NCI-H2196 (cell line): ENCODE measurements at regions not wholly inside any gene's neighbourhood (a gene's known extent, or its start where the extent isn't known, plus 50 kb on each side); places are given as distances from the start of the nearest gene placed in this dataset.

Source experiments
- DNase-seq: peaks from one replicate; lab custom pipeline; 2025; ENCODE audit not compliant: unreplicated experiment; lab: John Stamatoyannopoulos, UW

GRCh38 chr5:73312146-73312871 lies 136.3 kb downstream of the FOXD1 start:
- DNase-seq, result no peak

- DNase-seq, result no peak
Measured at GRCh38 chr5:73311291-73312110, 137.1 kb downstream of the FOXD1 start.

GRCh38 chr5:73307645-73308355 lies 134.8 kb downstream of the TMEM174 start:
- no peak for DNase-seq

- DNase-seq, result no peak
Measured at GRCh38 chr5:73306741-73307275, 133.8 kb downstream of the TMEM174 start.

GRCh38 chr5:73306078-73306719 lies 133.2 kb downstream of the TMEM174 start:
- no peak for DNase-seq

GRCh38 chr5:73305386-73305785 lies 132.4 kb downstream of the TMEM174 start:
- DNase-seq, result no peak

- no peak for DNase-seq
Measured at GRCh38 chr5:73304381-73304780, 131.4 kb downstream of the TMEM174 start.

GRCh38 chr5:73303148-73304079 lies 130.4 kb downstream of the TMEM174 start:
- no peak for DNase-seq

- no peak for DNase-seq
Measured at GRCh38 chr5:73302797-73303147, 129.8 kb downstream of the TMEM174 start.

- no peak for DNase-seq
Measured at GRCh38 chr5:73301208-73301901, 128.4 kb downstream of the TMEM174 start.

- no peak for DNase-seq
Measured at GRCh38 chr5:73300337-73301207, 127.6 kb downstream of the TMEM174 start.

- no peak for DNase-seq
Measured at GRCh38 chr5:73299665-73300336, 126.8 kb downstream of the TMEM174 start.

- DNase-seq, result no peak
Measured at GRCh38 chr5:73298772-73299630, 126.0 kb downstream of the TMEM174 start.

- DNase-seq, result no peak
Measured at GRCh38 chr5:73298251-73298771, 125.3 kb downstream of the TMEM174 start.

GRCh38 chr5:73297430-73297829 lies 124.4 kb downstream of the TMEM174 start:
- no peak for DNase-seq

- DNase-seq, result no peak
Measured at GRCh38 chr5:73296772-73297171, 123.8 kb downstream of the TMEM174 start.

- DNase-seq, result no peak
Measured at GRCh38 chr5:73295921-73296320, 122.9 kb downstream of the TMEM174 start.
